WTC11 (cell line): ENCODE measurements at regions not wholly inside any gene's neighbourhood (a gene's known extent, or its start where the extent isn't known, plus 50 kb on each side); places are given as distances from the start of the nearest gene placed in this dataset.

Experiments
- FOXK1 ChIP-seq: sonication (generic); formaldehyde crosslinking; IDR thresholded peaks from 2 replicates; pipeline ENCODE4 v1.8.0; 2022; ENCODE audit warnings: mild to moderate bottlenecking, moderate library complexity, missing genetic modification reagents
- MYBL2 ChIP-seq: sonication (generic); formaldehyde crosslinking; IDR thresholded peaks from 2 replicates; pipeline ENCODE4 v1.8.1; 2023; ENCODE audit warnings: mild to moderate bottlenecking, moderate library complexity, missing genetic modification reagents
- ZNF232 ChIP-seq: sonication (generic); formaldehyde crosslinking; IDR thresholded peaks from 2 replicates; pipeline ENCODE4 v1.8.0; 2022; ENCODE audit warnings: mild to moderate bottlenecking, missing genetic modification reagents
- TF ChIP-seq, protein P1 (sequence below): fragments of 200-600 bp; IDR thresholded peaks from 2 replicates; pipeline ENCODE4 v1.8.0; 2022; ENCODE audit warnings: antibody characterized with exemption

DNA sequence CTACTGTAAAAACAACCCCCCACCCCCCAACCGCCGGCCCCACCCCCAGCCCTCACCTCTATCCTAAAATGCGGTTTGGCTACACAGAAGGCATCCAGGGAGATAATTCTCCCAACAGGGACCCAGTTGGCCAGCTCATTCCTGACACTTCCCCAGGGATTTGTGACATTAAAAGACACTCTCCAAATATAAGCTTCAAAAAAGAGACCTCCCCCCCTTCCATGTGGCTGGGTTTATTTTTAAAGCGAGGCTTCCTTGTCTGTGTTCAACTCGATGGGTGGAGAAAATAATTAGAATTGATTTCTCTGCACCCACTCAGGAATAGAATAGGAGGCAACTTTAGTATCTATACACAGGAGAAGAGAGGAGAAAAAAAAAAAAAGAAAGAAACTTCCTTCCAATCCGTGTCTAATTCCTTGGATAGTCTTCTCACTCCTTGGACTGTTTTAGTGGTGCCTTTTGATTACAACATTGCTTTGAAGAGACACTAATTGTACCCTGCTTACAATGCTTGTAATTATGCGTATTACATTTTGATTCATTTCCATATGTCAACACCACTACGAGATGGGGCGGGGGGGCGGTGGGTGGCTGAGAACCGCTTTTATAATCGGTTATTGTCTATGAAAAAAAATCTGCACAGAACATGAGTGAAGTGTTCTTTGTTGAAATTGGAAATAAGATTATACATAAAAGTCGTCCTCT, 500.4 kb downstream of the MIAT start:
- TF ChIP-seq, protein P1, sequence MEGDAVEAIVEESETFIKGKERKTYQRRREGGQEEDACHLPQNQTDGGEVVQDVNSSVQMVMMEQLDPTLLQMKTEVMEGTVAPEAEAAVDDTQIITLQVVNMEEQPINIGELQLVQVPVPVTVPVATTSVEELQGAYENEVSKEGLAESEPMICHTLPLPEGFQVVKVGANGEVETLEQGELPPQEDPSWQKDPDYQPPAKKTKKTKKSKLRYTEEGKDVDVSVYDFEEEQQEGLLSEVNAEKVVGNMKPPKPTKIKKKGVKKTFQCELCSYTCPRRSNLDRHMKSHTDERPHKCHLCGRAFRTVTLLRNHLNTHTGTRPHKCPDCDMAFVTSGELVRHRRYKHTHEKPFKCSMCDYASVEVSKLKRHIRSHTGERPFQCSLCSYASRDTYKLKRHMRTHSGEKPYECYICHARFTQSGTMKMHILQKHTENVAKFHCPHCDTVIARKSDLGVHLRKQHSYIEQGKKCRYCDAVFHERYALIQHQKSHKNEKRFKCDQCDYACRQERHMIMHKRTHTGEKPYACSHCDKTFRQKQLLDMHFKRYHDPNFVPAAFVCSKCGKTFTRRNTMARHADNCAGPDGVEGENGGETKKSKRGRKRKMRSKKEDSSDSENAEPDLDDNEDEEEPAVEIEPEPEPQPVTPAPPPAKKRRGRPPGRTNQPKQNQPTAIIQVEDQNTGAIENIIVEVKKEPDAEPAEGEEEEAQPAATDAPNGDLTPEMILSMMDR, result no peak
- TF ChIP-seq FOXK1 (CRISPR knock-in tag), result no peak
- TF ChIP-seq MYBL2 (CRISPR knock-in tag), result no peak
- TF ChIP-seq ZNF232, result no peak
